AG10803 (cell line): ENCODE measurements at regions not wholly inside any gene's neighbourhood (a gene's known extent, or its start where the extent isn't known, plus 50 kb on each side); places are given as distances from the start of the nearest gene placed in this dataset.

Experiments
- DNase-seq: peaks from one replicate; pipeline ENCODE4 v3.0.0; 2010; ENCODE audit warnings: low read depth
- H3K4me3 ChIP-seq: 2 replicates; pipeline ENCODE4 v1.5.1; 2011; ENCODE audit warnings: mild to moderate bottlenecking, low read length, control low read depth
- TF ChIP-seq, protein P1 (sequence below): conservative IDR thresholded peaks from 2 replicates; pipeline ENCODE4 v1.5.1; 2011; ENCODE audit warnings: mild to moderate bottlenecking, low read length, control low read depth, inconsistent platforms

DNA sequence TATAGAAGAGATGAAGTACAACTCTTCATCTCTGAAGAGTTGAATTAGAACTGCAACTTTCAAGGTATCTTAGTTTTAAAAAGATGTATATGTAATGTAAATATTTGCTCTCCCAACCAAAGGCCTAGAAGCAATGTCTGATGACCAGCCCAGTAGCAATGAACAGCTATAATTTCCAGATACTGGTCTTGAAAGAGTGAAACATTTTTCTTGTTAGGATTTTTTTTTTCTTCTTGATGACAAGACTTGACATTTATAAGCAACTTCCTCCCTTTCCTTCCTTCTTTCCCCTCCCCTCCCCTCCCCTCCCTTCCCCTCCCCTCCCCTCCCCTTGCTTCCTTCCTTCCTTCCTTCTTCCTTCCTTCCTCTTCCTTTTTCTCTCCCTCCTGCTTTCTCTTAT lies 423.4 kb downstream of the ZIC1 start:
- H3K4me3 ChIP-seq: no peak overlapping the region
- TF ChIP-seq, protein P1, sequence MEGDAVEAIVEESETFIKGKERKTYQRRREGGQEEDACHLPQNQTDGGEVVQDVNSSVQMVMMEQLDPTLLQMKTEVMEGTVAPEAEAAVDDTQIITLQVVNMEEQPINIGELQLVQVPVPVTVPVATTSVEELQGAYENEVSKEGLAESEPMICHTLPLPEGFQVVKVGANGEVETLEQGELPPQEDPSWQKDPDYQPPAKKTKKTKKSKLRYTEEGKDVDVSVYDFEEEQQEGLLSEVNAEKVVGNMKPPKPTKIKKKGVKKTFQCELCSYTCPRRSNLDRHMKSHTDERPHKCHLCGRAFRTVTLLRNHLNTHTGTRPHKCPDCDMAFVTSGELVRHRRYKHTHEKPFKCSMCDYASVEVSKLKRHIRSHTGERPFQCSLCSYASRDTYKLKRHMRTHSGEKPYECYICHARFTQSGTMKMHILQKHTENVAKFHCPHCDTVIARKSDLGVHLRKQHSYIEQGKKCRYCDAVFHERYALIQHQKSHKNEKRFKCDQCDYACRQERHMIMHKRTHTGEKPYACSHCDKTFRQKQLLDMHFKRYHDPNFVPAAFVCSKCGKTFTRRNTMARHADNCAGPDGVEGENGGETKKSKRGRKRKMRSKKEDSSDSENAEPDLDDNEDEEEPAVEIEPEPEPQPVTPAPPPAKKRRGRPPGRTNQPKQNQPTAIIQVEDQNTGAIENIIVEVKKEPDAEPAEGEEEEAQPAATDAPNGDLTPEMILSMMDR: no peak
- DNase-seq: no peak

DNA sequence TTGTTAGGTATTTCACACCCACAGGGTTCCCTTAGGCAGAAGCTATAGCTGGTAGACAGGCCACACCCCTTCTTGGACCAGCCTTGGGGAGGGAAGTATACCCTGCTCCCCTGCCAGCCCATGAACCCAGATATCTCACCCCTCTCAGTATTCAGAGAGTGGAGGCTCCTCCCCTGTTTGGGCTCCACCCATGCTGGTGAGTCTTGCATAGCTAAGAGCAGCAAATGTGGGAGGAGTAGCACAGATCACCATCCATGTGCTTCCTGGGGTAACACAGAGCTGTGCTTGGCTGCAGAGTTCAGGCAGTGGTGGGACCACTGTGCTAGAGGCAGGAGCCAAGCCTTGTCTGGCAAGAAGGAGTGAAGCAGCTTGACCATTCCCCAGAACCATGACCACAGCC lies 427.2 kb downstream of the ZIC1 start:
- DNase-seq: no peak
- TF ChIP-seq, protein P1: no peak
- H3K4me3 ChIP-seq: no peak overlapping the region

DNA sequence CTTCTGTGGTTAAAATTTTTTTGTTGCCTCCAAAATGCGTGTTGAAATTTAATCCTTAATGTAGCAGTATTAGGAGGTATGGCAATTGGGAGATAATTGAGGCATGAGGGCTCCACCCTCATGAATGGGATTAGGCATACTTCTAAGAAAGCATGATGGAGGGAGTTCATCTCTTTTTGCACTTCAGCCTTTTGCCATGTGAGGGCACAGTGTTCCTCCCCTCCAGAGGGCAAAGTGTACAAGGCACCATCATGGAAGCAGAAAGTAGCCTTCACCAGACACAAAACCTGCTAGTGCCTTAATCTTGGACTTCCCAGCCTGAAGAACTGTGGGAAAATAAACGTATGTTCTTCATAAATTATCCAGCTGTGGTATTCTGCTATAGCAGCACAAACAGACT lies 429.5 kb downstream of the ZIC1 start:
- TF ChIP-seq, protein P1: peak; percentile 37
- DNase-seq: peak; percentile 13
- H3K4me3 ChIP-seq: no peak overlapping the region

DNA sequence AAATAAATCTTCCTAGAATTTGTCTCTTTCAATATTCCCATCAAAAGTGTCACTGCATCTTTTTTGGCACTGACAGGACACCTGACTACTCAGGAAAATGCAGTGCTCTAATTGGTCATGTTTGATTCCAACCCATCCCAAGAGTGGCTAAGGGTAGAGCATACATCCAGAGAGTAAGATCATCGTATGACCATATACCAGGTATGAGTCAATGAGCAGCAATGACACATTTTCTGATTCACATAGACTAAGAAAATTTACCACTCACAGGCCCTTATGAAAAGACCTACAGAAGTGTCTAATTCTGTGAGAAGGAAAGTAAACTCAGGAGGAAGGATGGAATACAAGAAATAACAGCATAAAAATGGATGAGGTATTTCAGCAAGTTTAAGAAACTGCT lies 434.2 kb downstream of the ZIC1 start:
- TF ChIP-seq, protein P1: no peak
- H3K4me3 ChIP-seq: no peak overlapping the region
- DNase-seq: no peak

DNA sequence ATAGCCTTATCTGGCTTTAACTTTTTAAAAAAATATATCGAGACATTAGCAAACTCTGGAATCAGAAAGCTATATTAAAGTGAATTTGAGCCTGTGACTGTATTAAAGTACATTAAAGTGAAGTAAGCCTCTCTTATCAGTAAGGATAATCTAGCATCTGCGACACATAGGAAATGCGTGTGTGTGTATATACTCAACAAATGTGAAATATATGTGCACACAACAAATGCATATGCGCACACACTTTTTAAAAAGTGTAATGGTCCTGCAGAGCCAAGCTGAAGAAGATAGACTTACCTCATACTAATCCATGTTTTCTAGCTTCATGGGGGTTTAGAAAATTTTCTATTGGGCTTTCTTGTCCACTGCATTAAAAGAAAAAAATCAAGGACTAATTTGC lies 437.1 kb downstream of the ZIC1 start:
- TF ChIP-seq, protein P1: no peak
- no peak overlapping the region for H3K4me3 ChIP-seq
- no peak for DNase-seq

DNA sequence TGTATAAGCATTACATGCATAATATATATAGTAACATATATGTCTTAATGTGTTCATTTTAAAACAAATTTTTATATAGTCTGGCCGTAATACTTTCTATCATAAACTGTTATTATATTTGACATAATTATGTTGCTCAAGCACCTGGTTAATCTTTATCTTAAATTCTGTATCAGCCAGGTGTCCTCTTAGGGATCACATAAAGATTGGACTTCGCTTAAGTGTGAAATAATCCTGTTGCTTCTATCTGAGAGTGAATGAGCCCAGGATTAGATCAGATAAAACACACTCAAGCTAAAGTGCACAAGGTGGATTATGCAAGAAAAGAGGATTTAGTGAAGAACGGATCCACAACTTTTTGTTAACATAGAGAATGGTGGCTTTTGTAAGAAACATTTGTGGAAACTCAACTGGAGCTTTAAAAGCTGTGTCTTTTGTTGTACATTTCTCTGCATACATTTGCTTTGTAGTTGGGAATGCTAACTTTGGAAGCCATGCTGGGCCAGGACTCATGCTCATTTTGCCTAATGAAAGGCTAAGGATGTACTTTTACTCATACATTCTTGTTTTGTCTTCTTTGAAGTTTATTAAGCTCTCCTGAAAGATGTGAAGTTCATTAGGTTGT lies 437.8 kb downstream of the ZIC1 start:
- no peak overlapping the region for H3K4me3 ChIP-seq
- TF ChIP-seq, protein P1: no peak
- DNase-seq: no peak

DNA sequence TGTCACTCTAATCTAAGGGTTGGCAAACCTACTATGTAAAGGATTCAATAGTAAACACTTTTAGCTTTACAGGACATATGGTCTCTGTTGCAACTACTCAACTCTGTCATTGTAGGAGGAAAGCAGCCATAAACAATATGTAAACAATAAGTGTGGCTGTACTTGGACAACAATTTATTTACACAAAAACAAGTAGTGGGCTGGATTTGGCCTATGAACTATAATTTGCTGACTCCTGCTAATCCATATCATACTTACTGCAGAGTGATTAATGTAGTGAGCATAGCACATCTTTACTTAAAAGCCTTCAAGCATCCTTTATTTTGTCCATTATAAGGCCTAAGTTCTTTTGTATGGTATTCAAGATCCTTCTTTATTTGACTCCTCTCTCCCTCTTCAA lies 441.9 kb downstream of the ZIC1 start:
- TF ChIP-seq, protein P1: no peak
- no peak for DNase-seq
- no peak overlapping the region for H3K4me3 ChIP-seq
